Prostate gland (tissue), 2 donors: ENCODE measurements at regions not wholly inside any gene's neighbourhood (a gene's known extent, or its start where the extent isn't known, plus 50 kb on each side); places are given as distances from the start of the nearest gene placed in this dataset.

ENCODE experiments used
- CTCF ChIP-seq, 4 experiments: fragments of 200-600 bp in 2 of 4; fragments of 450-650 bp in 2 of 4; sonication (generic) in 2 of 4; IDR thresholded peaks; 1 replicate in 3 of 4; 2 replicates in 1 of 4; pipeline ENCODE4 v1.5.1; 2016 to 2019; ENCODE audit warnings: antibody characterized with exemption in 4 of 4, mild to moderate bottlenecking in 2 of 4, moderate library complexity in 2 of 4
- POLR2AphosphoS5 ChIP-seq: sonication (generic); formaldehyde crosslinking; IDR thresholded peaks from one replicate; pipeline ENCODE4 v1.6.1; 2017; ENCODE audit warnings: antibody characterized with exemption

GRCh38 chr18:29912351-29912750 lies 1130.2 kb downstream of the DSC3 start:
- TF ChIP-seq POLR2AphosphoS5 (no peak), CTCF (IDR thresholded peaks at IDR 0.05) (no peak)
